Activated T-helper 1 cell treated with anti-CD3 and anti-CD28 coated beads, Interleukin-12 subunit alpha, Interleukin-12 subunit beta, Interleukin-2, Interleukin-4 antibody, amounts not matched to agents 30 ng/mL and 10 ng/mL and 1 ng/mL, durations not matched to agents 14 hours and 24 hours and 36 hours (primary cell): ENCODE measurements at regions not wholly inside any gene's neighbourhood (a gene's known extent, or its start where the extent isn't known, plus 50 kb on each side); places are given as distances from the start of the nearest gene placed in this dataset.
A peak's percentile ranks its signal among the peaks of the same experiment; 100 is the strongest.

Experiments used
- DNase-seq: peaks from one replicate; pipeline ENCODE4 v3.0.0; 2021; ENCODE audit warnings: low spot score
- H3K27ac Mint-ChIP-seq: one replicate; pipeline ENCODE4 v1.8.0; 2021; ENCODE audit warnings: mild to moderate bottlenecking, mixed read lengths
- H3K27me3 Mint-ChIP-seq: one replicate; pipeline ENCODE4 v1.8.0; 2022; ENCODE audit warnings: mild to moderate bottlenecking, moderate library complexity, mixed read lengths; ENCODE audit not compliant: insufficient read depth
- H3K36me3 Mint-ChIP-seq: one replicate; pipeline ENCODE4 v1.8.0; 2021; ENCODE audit warnings: low read depth, mixed read lengths
- H3K4me1 Mint-ChIP-seq: one replicate; pipeline ENCODE4 v1.8.0; 2021; ENCODE audit warnings: low read depth, mixed read lengths
- H3K4me3 Mint-ChIP-seq: one replicate; pipeline ENCODE4 v1.8.0; 2021; ENCODE audit warnings: mild to moderate bottlenecking, moderate library complexity, mixed read lengths
- H3K9me3 Mint-ChIP-seq: one replicate; pipeline ENCODE4 v1.8.0; 2021; ENCODE audit warnings: mixed read lengths
- intact Hi-C: fragments of 100-400 bp; cut with micrococcal nuclease; formaldehyde crosslinking; loops from one replicate; pipeline ENCODE4 v1.15.1; 2024

- H3K36me3 Mint-ChIP-seq: no peaks in the 10 kb centered on the region
Measured at GRCh38 chr2:13003500-13003899, 286.8 kb downstream of the TRIB2 start.

GRCh38 chr2:13005048-13005447 is 288.3 kb downstream of the TRIB2 start:
- intact Hi-C loops: loop anchor here (5.0 to 10.0 kb wide), 3 partner anchors 550 to 1318 kb away; no protein-coding TSS in a partner anchor
- DNase-seq: no peak
- H3K36me3 Mint-ChIP-seq: no peaks in the 10 kb centered on the region
- H3K4me1 Mint-ChIP-seq: no peaks in the 10 kb centered on the region
- H3K27me3 Mint-ChIP-seq: peaks cover 27% of the 10 kb centered on the region
- H3K9me3 Mint-ChIP-seq: no peaks in the 10 kb centered on the region
- H3K27ac Mint-ChIP-seq: no peak overlapping the region
- no peak overlapping the region for H3K4me3 Mint-ChIP-seq

More at GRCh38 chr2:13003500-13003899, 286.8 kb downstream of the TRIB2 start:
- Mint-ChIP-seq H3K9me3 (no peaks in the 10 kb centered on the region), H3K4me1 (no peaks in the 10 kb centered on the region), H3K27ac (no peak overlapping the region), H3K27me3 (peaks cover 24% of the 10 kb centered on the region), H3K4me3 (no peak overlapping the region)
- no peak for DNase-seq
- intact Hi-C loops: loop anchor here (10.0 kb wide), 1 partner anchor 549 kb away; no protein-coding TSS in a partner anchor

- Mint-ChIP-seq H3K4me1 (no peaks in the 10 kb centered on the region), H3K4me3 (no peak overlapping the region), H3K27me3 (peaks cover 26% of the 10 kb centered on the region), H3K27ac (no peak overlapping the region), H3K36me3 (no peaks in the 10 kb centered on the region), H3K9me3 (no peaks in the 10 kb centered on the region)
- intact Hi-C loops: loop anchor here (2.0 to 10.0 kb wide), 5 partner anchors 75 to 1319 kb away; no protein-coding TSS in a partner anchor
- DNase-seq: no peak
Measured at GRCh38 chr2:13005761-13006335, 289.1 kb downstream of the TRIB2 start.

GRCh38 chr2:13006426-13006825 is 289.7 kb downstream of the TRIB2 start:
- Mint-ChIP-seq H3K27me3 (peaks cover 27% of the 10 kb centered on the region), H3K36me3 (no peaks in the 10 kb centered on the region), H3K4me1 (no peaks in the 10 kb centered on the region), H3K9me3 (no peaks in the 10 kb centered on the region), H3K27ac (no peak overlapping the region), H3K4me3 (no peak overlapping the region)
- intact Hi-C loops: loop anchor here (2.0 to 10.0 kb wide), 5 partner anchors 76 to 1319 kb away; no protein-coding TSS in a partner anchor
- no peak for DNase-seq

- H3K36me3 Mint-ChIP-seq: no peaks in the 10 kb centered on the region
- no peak overlapping the region for H3K27ac Mint-ChIP-seq
- intact Hi-C loops: loop anchor here (1.0 to 10.0 kb wide), 8 partner anchors 76 to 1320 kb away; partner anchors contain the start of gene TRIB2
- H3K27me3 Mint-ChIP-seq: peaks cover 32% of the 10 kb centered on the region
- peak; percentile 39 for DNase-seq
- H3K4me3 Mint-ChIP-seq: no peak overlapping the region
- no peaks in the 10 kb centered on the region for H3K4me1 Mint-ChIP-seq
- no peaks in the 10 kb centered on the region for H3K9me3 Mint-ChIP-seq
Measured at GRCh38 chr2:13006829-13007717, 290.3 kb downstream of the TRIB2 start.

GRCh38 chr2:13009027-13009642 is 292.4 kb downstream of the TRIB2 start:
- H3K4me1 Mint-ChIP-seq: no peaks in the 10 kb centered on the region
- no peak overlapping the region for H3K27ac Mint-ChIP-seq
- H3K36me3 Mint-ChIP-seq: no peaks in the 10 kb centered on the region
- no peak overlapping the region for H3K4me3 Mint-ChIP-seq
- peaks cover 25% of the 10 kb centered on the region for H3K27me3 Mint-ChIP-seq
- intact Hi-C loops: loop anchor here (5.0 to 10.0 kb wide), 3 partner anchors 554 to 1322 kb away; no protein-coding TSS in a partner anchor
- no peak for DNase-seq
- no peaks in the 10 kb centered on the region for H3K9me3 Mint-ChIP-seq

GRCh38 chr2:13010283-13010682 is 293.5 kb downstream of the TRIB2 start:
- H3K4me3 Mint-ChIP-seq: no peak overlapping the region
- DNase-seq: no peak
- no peaks in the 10 kb centered on the region for H3K4me1 Mint-ChIP-seq
- H3K27me3 Mint-ChIP-seq: peaks cover 21% of the 10 kb centered on the region
- H3K9me3 Mint-ChIP-seq: no peaks in the 10 kb centered on the region
- intact Hi-C loops: no loop called here
- H3K36me3 Mint-ChIP-seq: no peaks in the 10 kb centered on the region
- H3K27ac Mint-ChIP-seq: no peak overlapping the region

- H3K9me3 Mint-ChIP-seq: no peaks in the 10 kb centered on the region
- intact Hi-C loops: no loop called here
Measured at GRCh38 chr2:13014783-13015182, 298.0 kb downstream of the TRIB2 start.

GRCh38 chr2:13015532-13016320 is 299.0 kb downstream of the TRIB2 start:
- H3K9me3 Mint-ChIP-seq: no peaks in the 10 kb centered on the region
- intact Hi-C loops: no loop called here
- H3K27ac Mint-ChIP-seq: no peak overlapping the region
- no peaks in the 10 kb centered on the region for H3K4me1 Mint-ChIP-seq
- no peak for DNase-seq
- H3K27me3 Mint-ChIP-seq: peaks cover 27% of the 10 kb centered on the region
- H3K4me3 Mint-ChIP-seq: no peak overlapping the region
- no peaks in the 10 kb centered on the region for H3K36me3 Mint-ChIP-seq

More at GRCh38 chr2:13014783-13015182, 298.0 kb downstream of the TRIB2 start:
- Mint-ChIP-seq H3K27ac (no peak overlapping the region), H3K4me3 (no peak overlapping the region), H3K4me1 (no peaks in the 10 kb centered on the region), H3K27me3 (peaks cover 27% of the 10 kb centered on the region), H3K36me3 (no peaks in the 10 kb centered on the region)
- DNase-seq: no peak

- Mint-ChIP-seq H3K4me3 (no peak overlapping the region), H3K27me3 (peaks cover 20% of the 10 kb centered on the region), H3K36me3 (no peaks in the 10 kb centered on the region), H3K9me3 (no peaks in the 10 kb centered on the region), H3K4me1 (no peaks in the 10 kb centered on the region), H3K27ac (no peak overlapping the region)
- DNase-seq: no peak
- intact Hi-C loops: no loop called here
Measured at GRCh38 chr2:13018490-13018889, 301.8 kb downstream of the TRIB2 start.

- Mint-ChIP-seq H3K4me1 (no peaks in the 10 kb centered on the region), H3K9me3 (no peaks in the 10 kb centered on the region), H3K4me3 (no peak overlapping the region), H3K36me3 (no peaks in the 10 kb centered on the region), H3K27me3 (peaks cover 20% of the 10 kb centered on the region), H3K27ac (no peak overlapping the region)
- intact Hi-C loops: no loop called here
- no peak for DNase-seq
Measured at GRCh38 chr2:13019781-13020180, 303.0 kb downstream of the TRIB2 start.

GRCh38 chr2:13020469-13020868 is 303.7 kb downstream of the TRIB2 start:
- peaks cover 20% of the 10 kb centered on the region for H3K27me3 Mint-ChIP-seq
- no peaks in the 10 kb centered on the region for H3K9me3 Mint-ChIP-seq
- no peak overlapping the region for H3K4me3 Mint-ChIP-seq
- H3K27ac Mint-ChIP-seq: no peak overlapping the region
- H3K36me3 Mint-ChIP-seq: no peaks in the 10 kb centered on the region
- H3K4me1 Mint-ChIP-seq: no peaks in the 10 kb centered on the region
- DNase-seq: no peak
- intact Hi-C loops: no loop called here
